GM18505 (cell line): ENCODE measurements at regions not wholly inside any gene's neighbourhood (a gene's known extent, or its start where the extent isn't known, plus 50 kb on each side); places are given as distances from the start of the nearest gene placed in this dataset.

Source experiments
- ATAC-seq: cut with Tn5 transposase; IDR thresholded peaks from one replicate; pipeline ENCODE4 v1.9.1; 2021; ENCODE audit not compliant: unreplicated experiment
- POLR2A ChIP-seq: IDR thresholded peaks from 4 replicates; pipeline ENCODE4 v1.6.1; 2011; ENCODE audit warnings: borderline replicate concordance; ENCODE audit not compliant: insufficient read depth, insufficient read length; ENCODE audit errors: extremely low read depth

GRCh38 chrX:97806238-97806637, 922.5 kb downstream of the RPA4 start:
- TF ChIP-seq POLR2A, result no peak
- no peak for ATAC-seq

DNA sequence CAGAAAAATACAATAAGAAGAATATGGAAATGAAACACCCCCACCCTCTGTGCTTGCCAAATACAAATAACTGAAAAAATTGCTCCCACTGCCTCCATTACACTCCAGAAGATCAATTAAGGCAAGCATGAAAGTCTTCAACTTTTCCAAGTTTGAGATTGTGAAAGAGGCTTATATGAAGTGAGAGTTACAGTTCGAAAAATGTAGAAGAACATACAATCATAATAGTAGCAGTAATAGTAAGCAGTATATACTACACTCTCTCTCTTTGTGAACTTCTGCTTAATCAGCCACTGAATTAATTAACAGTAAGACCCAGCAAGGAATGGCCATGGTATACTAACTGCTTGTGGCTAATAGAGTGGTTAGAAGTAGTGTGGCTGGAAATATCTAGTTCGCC, 923.2 kb downstream of the RPA4 start:
- ATAC-seq, result no peak
- no peak for TF ChIP-seq POLR2A

DNA sequence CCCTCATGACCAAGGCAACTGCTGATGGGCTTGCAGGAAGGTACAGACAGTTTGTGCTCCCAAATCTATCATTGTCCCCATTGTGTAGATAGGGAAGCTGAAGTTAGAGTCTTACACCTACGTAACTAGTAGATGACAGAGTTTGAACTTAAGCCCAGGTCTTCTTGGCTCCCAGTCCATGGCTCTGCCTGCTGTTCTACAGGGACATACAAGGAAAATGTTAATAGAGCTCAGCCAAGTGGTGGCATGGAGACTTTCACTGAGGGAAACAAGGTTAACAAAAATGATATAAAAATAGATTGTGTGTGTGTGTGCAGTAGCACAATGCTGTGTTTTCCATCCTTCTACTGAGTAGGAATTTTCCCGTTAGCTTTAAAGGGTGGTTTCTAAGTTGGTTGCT, 936.5 kb downstream of the RPA4 start:
- no peak for TF ChIP-seq POLR2A
- no peak for ATAC-seq

DNA sequence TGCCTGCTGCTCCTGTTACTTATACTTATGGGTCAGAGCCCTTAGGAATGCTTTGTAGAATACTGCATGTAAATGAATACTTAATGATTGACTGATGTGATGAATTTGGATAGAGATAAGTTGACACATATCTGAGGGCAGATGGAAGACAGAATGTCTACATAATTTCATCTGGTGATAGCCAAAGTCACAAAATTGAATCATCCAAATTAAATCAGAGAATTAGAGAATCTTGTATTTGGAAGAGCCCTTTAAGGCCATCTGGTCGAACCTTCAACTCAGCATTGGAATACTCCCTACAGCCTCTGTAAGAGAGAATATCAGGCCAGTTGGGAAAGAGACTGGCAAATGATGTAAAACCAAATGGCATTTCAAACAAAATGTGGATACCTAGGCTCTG, 944.8 kb downstream of the RPA4 start:
- ATAC-seq, result no peak
- no peak for TF ChIP-seq POLR2A

- no peak for TF ChIP-seq POLR2A
- ATAC-seq, result no peak
These were observed 952.3 kb downstream of the RPA4 start for GRCh38 chrX:97835969-97836368.

DNA sequence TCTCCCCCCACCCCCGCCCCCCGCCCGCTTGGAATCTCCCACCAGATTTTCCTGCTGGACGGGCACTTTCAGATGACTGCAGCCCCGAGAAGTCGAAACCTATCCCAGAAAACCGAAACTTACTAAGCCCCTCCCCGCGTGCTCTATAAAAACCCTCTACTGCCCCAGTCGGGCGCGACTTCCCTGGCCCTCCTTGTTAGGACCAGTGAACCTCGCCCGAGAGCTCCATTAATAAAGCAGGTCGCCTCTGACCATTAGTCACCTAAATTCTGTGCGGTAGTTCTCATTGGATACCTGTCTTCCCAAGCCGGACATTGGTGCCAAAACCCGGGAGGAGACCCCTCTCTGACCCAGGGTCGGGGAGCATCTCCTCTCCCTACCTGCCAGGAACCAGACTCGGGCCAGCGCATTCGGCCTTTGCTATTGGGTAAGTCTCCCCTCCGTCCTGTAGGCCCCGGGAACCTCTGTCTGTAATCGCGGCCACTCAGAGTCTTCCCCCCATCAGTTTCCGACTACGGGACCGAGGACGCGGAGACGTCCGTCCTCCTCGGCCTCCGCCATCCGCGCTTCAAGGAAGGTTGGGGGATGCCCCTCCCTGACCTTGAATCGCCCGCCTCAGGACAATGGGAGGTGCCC, 958.0 kb downstream of the RPA4 start:
- TF ChIP-seq POLR2A, result no peak
- no peak for ATAC-seq

GRCh38 chrX:97842468-97843199, 958.9 kb downstream of the RPA4 start:
- no peak for TF ChIP-seq POLR2A
- ATAC-seq, result no peak

DNA sequence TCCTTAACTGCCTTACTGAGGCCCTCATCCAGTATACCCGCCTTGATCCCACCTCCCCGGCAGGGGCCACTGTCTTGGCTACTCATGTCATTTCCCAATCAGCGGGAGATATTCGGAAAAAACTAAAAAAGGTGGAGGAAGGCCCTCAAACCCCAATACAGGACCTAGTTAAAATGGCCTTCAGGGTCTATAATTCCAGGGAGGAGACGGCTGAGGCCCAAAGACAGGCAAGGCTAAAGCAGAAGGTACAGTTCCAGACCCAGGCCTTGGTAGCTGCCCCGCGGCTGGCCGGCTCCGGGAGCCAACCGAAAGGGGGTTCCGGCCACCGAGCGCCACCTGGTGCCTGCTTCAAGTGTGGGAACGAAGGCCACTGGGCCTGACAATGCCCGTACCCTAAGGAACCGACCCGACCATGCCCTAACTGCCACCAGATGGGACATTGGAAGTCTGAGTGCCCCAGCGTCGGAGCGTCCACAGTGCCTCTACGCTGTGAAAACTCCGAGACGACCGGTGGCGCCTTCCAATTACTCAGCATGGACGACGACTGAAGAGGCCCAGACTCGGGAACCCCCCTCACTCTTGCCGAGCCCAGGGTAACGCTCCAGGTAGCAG, 959.6 kb downstream of the RPA4 start:
- TF ChIP-seq POLR2A, result no peak
- no peak for ATAC-seq

DNA sequence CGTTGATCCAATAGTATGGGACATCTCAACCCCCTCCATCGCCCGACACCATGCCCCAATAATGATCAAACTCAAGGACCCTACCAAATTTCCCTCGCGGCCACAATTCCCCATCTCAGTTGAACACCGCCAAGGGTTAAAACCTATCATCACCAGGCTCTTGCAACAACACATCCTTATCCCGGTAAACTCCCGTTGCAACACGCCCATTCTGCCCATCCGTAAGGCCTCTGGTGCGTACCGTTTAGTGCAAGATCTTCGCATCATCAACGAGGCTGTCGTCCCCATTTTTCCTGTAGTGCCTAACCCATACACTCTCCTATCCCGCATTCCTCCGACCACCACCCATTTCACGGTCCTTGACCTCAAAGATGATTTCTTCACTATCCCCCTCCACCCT, 960.5 kb downstream of the RPA4 start:
- no peak for ATAC-seq
- TF ChIP-seq POLR2A, result no peak

GRCh38 chrX:97844943-97845342, 961.2 kb downstream of the RPA4 start:
- TF ChIP-seq POLR2A, result no peak

DNA sequence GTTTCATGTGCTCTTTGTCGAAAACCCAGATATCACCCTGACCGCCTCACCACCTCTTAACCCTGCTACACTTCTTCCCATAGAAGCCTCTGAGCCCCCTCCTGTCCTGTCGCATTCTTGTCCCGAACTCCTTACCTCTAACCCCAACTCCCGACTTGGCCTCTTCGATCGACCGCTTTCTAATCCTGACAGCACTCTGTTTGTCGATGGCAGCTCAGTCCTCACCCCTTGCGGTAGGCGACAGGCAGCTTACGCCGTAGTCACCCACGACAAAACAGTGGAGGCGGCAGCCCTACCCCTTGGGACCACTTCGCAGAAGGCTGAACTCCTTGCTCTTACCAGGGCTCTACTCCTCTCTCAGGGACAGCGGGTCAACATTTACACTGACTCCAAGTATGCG, 961.7 kb downstream of the RPA4 start:
- ATAC-seq, result no peak
- TF ChIP-seq POLR2A, result no peak

More at GRCh38 chrX:97844943-97845342, 961.2 kb downstream of the RPA4 start:
- ATAC-seq, result no peak

GRCh38 chrX:97846228-97846627, 962.5 kb downstream of the RPA4 start:
- no peak for TF ChIP-seq POLR2A
- ATAC-seq, result no peak

DNA sequence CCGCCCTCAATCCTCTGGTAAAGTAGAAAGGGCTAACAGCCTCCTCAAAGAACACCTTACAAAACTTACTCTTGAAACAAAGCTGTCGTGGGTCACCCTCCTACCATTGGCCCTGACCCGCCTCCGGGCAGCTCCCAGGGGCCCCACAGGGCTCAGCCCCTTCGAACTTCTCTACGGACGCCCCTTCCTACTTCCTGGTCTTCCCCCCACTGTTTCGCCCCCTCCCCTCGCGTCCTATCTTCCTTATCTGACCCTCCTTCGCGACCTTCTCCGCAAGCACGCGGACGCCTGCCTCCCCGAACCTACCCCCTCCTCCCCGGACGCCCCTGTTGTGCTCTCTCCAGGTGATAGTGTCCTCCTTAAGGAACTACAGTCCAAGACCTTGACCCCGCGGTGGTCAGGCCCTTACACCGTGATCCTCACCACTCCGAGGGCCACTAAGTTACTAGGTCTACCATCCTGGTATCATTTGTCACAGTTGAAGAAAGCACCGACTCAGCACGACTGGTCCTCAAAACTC, 963.1 kb downstream of the RPA4 start:
- no peak for TF ChIP-seq POLR2A
- no peak for ATAC-seq

- no peak for TF ChIP-seq POLR2A
- no peak for ATAC-seq
These were observed 964.4 kb downstream of the RPA4 start for GRCh38 chrX:97847885-97848679.

GRCh38 chrX:97849951-97850350, 966.2 kb downstream of the RPA4 start:
- TF ChIP-seq POLR2A, result no peak
- no peak for ATAC-seq
